ENCODE measurements at regions not wholly inside any gene's neighbourhood (a gene's known extent, or its start where the extent isn't known, plus 50 kb on each side); places are given as distances from the start of the nearest gene placed in this dataset.

DNA sequence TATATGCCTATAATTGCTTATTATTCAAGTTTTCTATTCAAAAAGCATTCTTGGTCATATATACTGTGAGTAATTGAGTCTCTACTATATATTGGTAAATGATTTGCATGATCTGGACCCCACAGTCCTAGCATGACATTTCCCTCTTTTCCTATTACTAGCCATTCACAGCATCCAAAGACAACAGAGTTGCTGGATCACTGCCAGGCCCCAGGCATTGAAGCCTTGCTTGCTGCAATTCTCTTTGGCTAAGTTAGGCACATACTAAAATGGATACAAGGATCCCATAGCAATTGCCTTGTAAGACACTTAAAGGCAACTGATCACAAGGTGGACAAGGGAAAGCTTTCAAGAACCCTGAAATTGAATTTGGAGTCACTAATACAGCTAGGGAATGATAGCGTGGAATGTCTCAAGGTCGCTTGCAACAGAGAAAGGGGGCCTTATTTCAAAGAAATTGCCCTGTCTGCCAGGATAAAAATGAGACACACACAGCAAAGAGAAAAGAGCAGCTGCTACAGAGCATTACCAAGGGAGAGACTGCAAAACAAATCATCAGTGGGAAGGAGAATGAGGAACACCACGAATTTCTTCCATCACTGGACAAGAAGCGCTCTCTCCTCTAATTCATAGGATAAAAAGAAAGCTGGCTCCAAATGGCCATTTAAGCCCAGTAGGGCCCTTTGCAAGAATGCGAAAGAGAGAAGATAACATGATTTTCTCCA is 77.1 kb upstream of the EPHA4 start:
- TF ChIP-seq, protein P1, sequence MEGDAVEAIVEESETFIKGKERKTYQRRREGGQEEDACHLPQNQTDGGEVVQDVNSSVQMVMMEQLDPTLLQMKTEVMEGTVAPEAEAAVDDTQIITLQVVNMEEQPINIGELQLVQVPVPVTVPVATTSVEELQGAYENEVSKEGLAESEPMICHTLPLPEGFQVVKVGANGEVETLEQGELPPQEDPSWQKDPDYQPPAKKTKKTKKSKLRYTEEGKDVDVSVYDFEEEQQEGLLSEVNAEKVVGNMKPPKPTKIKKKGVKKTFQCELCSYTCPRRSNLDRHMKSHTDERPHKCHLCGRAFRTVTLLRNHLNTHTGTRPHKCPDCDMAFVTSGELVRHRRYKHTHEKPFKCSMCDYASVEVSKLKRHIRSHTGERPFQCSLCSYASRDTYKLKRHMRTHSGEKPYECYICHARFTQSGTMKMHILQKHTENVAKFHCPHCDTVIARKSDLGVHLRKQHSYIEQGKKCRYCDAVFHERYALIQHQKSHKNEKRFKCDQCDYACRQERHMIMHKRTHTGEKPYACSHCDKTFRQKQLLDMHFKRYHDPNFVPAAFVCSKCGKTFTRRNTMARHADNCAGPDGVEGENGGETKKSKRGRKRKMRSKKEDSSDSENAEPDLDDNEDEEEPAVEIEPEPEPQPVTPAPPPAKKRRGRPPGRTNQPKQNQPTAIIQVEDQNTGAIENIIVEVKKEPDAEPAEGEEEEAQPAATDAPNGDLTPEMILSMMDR (IDR thresholded peaks at IDR 0.05), result no peak
- TF ChIP-seq POLR2A (IDR thresholded peaks at IDR 0.05), result no peak
